IPS-15b (cell line): ENCODE measurements at regions not wholly inside any gene's neighbourhood (a gene's known extent, or its start where the extent isn't known, plus 50 kb on each side); places are given as distances from the start of the nearest gene placed in this dataset.

Source experiments
- H3K27me3 ChIP-seq: one replicate; pipeline ENCODE4 v1.6.1; 2013; ENCODE audit warnings: low read length; ENCODE audit not compliant: control insufficient read depth, insufficient read depth
- H3K36me3 ChIP-seq: one replicate; pipeline ENCODE4 v1.6.1; 2013; ENCODE audit warnings: low read length; ENCODE audit not compliant: control insufficient read depth, insufficient read depth
- H3K4me1 ChIP-seq: one replicate; pipeline ENCODE4 v1.6.1; 2013; ENCODE audit warnings: mild to moderate bottlenecking, low read length; ENCODE audit not compliant: control insufficient read depth, insufficient read depth
- H3K4me3 ChIP-seq: one replicate; pipeline ENCODE4 v1.5.1; 2013; ENCODE audit warnings: low read depth, low read length
- H3K9ac ChIP-seq: one replicate; pipeline ENCODE4 v1.6.1; 2013; ENCODE audit warnings: low read depth, mild to moderate bottlenecking, low read length
- H3K9me3 ChIP-seq: one replicate; pipeline ENCODE4 v1.6.1; 2013; ENCODE audit warnings: mild to moderate bottlenecking, low read length; ENCODE audit not compliant: control insufficient read depth, insufficient read depth

GRCh38 chr11:115078461-115079438 lies 400.4 kb downstream of the NXPE2 start:
- H3K9ac ChIP-seq, result no peak overlapping the region
- no peaks in the 10 kb centered on the region for H3K9me3 ChIP-seq
- no peaks in the 10 kb centered on the region for H3K36me3 ChIP-seq
- H3K27me3 ChIP-seq, result peaks cover 3% of the 10 kb centered on the region
- no peaks in the 10 kb centered on the region for H3K4me1 ChIP-seq
- no peak overlapping the region for H3K4me3 ChIP-seq

GRCh38 chr11:115080923-115081680 lies 402.8 kb downstream of the NXPE2 start:
- Histone ChIP-seq H3K9ac (no peak overlapping the region), H3K9me3 (no peaks in the 10 kb centered on the region), H3K4me3 (no peak overlapping the region), H3K4me1 (no peaks in the 10 kb centered on the region), H3K27me3 (peaks cover 3% of the 10 kb centered on the region), H3K36me3 (no peaks in the 10 kb centered on the region)

DNA sequence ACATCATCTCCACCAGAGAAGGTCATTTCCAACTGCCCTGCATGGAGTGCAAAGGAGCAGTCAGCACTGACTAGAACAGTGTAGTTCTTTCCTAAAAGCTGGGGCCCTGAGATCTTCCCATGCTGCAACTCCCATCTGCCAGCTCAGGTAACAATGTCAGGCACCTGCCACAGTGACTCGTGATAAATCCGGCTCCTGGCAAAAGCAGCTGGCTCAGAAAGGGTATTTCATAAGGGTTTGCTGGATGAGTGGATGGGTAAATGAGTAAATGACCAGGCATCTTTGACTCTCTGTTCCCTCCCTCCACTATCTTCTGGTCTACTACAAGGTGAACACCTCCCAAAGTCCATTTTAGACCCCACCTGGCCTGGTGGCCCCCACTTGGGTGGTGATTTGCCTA lies 403.6 kb downstream of the NXPE2 start:
- Histone ChIP-seq H3K4me1 (no peaks in the 10 kb centered on the region), H3K36me3 (no peaks in the 10 kb centered on the region), H3K9me3 (no peaks in the 10 kb centered on the region), H3K9ac (no peak overlapping the region), H3K4me3 (no peak overlapping the region), H3K27me3 (peaks cover 3% of the 10 kb centered on the region)

DNA sequence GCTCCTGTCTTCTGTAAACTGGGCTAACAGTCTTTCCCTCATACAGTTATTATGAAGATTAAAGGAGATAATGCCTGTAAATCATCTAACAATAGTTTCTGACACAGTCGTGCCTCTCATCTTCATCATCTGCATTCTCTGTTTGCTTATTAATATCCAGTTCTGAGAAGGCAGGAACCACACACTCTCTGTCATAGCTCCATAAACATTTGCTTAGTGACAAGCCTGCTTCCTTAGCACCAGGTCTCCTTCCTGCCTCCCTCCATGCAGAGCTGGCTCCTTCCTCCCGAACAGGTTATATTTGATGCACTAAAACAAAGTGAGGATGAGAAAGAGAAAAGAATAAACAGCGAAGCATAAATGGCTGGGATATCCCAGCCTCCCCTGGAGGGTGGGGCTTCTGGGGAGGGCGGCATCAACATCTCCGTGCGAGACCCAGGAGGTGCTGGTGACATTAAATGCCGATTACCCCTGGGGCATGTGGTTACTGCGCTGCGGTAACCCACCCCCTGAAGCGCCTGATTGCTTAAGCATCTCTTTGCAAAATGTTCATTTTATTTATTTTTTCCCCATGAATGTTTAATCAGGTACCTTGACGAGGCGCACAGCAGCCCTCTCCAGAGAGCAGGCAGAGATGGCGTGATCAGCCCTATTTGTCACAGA lies 404.9 kb downstream of the NXPE2 start:
- peaks cover under 1% of the 10 kb centered on the region for H3K27me3 ChIP-seq
- H3K9ac ChIP-seq, result no peak overlapping the region
- no peaks in the 10 kb centered on the region for H3K36me3 ChIP-seq
- H3K4me3 ChIP-seq, result no peak overlapping the region
- no peaks in the 10 kb centered on the region for H3K9me3 ChIP-seq
- H3K4me1 ChIP-seq, result peaks cover 6% of the 10 kb centered on the region

DNA sequence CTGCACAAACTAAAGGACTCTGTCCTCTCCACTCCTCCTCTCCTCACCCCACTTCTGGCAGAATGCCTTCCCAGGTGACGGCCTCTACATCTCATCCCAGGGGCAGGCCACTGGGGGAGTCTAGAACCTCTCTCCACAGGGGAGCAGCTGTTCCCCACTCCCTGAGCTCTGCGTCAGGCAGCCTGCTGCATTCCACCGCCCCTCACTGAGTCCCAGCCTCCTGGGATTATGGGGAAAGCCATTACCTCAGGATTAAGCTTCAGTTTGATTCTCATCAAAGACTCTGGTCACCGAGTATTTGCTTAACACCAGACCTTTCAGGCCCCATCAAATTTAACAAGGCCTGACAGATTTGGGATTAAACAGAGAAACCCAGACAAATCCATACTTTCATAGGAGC lies 405.9 kb downstream of the NXPE2 start:
- Histone ChIP-seq H3K27me3 (no peaks in the 10 kb centered on the region), H3K9ac (no peak overlapping the region), H3K36me3 (no peaks in the 10 kb centered on the region), H3K4me1 (peaks cover 6% of the 10 kb centered on the region), H3K4me3 (no peak overlapping the region), H3K9me3 (no peaks in the 10 kb centered on the region)

DNA sequence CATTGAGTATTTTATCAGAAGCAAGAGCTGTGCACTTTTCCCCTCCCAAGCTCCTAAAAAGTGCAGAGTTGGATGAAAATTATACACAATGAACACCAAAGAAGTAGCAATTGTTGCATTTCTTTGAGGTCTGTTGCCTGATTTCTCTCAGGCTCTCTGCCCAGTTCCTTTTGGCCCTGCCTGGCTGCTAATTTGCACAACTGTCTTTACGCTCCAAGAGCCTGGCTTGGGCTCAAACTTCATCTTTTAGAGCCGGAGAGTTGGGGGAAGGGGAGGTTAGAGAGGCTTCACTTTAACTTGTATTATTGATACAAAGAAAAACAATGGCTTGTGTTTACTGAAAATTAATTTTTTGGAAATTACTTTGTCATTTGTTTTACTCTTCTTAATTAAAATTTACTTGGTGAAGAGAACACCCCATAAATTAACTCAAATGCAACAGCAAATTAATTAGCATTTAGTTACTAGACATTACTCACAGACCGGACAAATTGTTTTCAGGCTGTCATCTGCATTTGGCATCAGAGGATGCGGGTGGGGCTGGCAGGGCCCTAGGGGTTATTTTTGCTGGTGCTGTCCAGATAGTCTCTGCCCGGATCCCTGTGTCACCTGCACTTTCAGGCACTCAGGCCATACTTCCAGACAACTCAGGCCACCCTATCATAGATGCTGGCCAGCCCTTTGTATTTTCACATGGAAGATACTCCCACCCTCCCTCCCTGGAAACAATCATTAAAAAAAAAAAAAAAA lies 407.3 kb downstream of the NXPE2 start:
- H3K9me3 ChIP-seq, result no peaks in the 10 kb centered on the region
- no peaks in the 10 kb centered on the region for H3K36me3 ChIP-seq
- no peak overlapping the region for H3K9ac ChIP-seq
- H3K4me3 ChIP-seq, result no peak overlapping the region
- peaks cover 6% of the 10 kb centered on the region for H3K4me1 ChIP-seq
- H3K27me3 ChIP-seq, result no peaks in the 10 kb centered on the region

GRCh38 chr11:115087791-115088190 lies 409.5 kb downstream of the NXPE2 start:
- no peaks in the 10 kb centered on the region for H3K27me3 ChIP-seq
- no peak overlapping the region for H3K4me3 ChIP-seq
- no peaks in the 10 kb centered on the region for H3K36me3 ChIP-seq
- peaks cover 6% of the 10 kb centered on the region for H3K4me1 ChIP-seq
- H3K9me3 ChIP-seq, result no peaks in the 10 kb centered on the region
- no peak overlapping the region for H3K9ac ChIP-seq

DNA sequence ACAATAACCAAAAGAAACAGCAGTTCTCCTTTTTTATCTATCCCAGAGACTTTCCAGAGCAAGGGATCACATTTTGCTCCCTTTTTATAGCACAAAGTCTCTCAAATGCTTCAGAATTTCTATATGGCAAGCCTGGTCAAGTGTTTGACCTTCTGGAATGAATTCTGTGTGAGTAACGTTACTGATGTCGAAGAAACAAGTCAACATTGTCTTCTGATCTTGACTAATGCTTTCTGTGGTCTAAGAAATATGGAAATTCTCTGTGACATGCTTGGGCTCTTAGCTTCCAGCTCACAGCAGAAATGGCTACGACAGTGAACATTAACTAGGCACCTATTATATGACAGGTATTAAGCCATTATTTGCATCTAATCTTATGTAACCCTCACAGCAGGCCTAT lies 411.7 kb downstream of the CADM1 start:
- Histone ChIP-seq H3K27me3 (no peaks in the 10 kb centered on the region), H3K4me1 (peaks cover 4% of the 10 kb centered on the region), H3K9me3 (no peaks in the 10 kb centered on the region), H3K4me3 (no peak overlapping the region), H3K9ac (no peak overlapping the region), H3K36me3 (no peaks in the 10 kb centered on the region)

DNA sequence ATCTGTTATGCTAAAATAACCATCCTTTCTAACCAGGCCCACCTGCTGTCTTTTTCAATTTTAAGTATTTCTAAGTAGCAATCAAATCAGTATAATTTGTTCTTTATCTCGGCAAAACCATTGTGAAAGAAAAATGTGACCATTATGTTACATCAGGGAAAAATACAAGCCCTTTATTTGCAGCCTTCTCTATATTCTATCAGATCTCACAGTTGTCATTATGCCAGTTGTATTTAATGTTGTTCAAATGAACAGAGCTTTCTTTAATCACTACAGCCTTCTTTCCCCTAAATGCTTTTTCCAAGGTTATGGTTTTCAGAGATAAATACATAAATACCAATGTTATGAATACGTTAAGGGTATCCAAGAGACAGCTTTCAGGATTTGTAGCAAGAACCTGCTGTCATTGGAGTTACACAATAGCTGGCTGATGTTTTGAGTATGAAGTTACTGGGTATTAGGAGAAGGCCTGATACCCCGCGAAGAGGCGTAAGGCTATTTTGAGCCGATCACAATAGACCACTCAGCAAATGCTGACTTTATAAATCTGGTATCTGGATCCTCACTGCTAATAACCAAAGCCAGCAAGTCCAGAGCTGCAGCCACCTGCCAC lies 406.3 kb downstream of the CADM1 start:
- no peak overlapping the region for H3K9ac ChIP-seq
- H3K27me3 ChIP-seq, result no peaks in the 10 kb centered on the region
- H3K9me3 ChIP-seq, result no peaks in the 10 kb centered on the region
- no peaks in the 10 kb centered on the region for H3K4me1 ChIP-seq
- no peak overlapping the region for H3K4me3 ChIP-seq
- no peaks in the 10 kb centered on the region for H3K36me3 ChIP-seq

GRCh38 chr11:115100706-115101105 lies 403.5 kb downstream of the CADM1 start:
- Histone ChIP-seq H3K4me3 (no peak overlapping the region), H3K36me3 (no peaks in the 10 kb centered on the region), H3K4me1 (no peaks in the 10 kb centered on the region), H3K9me3 (no peaks in the 10 kb centered on the region), H3K9ac (no peak overlapping the region), H3K27me3 (no peaks in the 10 kb centered on the region)

- Histone ChIP-seq H3K4me1 (no peaks in the 10 kb centered on the region), H3K36me3 (no peaks in the 10 kb centered on the region), H3K4me3 (no peak overlapping the region), H3K27me3 (no peaks in the 10 kb centered on the region), H3K9me3 (no peaks in the 10 kb centered on the region), H3K9ac (no peak overlapping the region)
Observed at GRCh38 chr11:115103921-115104320, 400.3 kb downstream of the CADM1 start.
